ENCODE measurements at regions not wholly inside any gene's neighbourhood (a gene's known extent, or its start where the extent isn't known, plus 50 kb on each side); places are given as distances from the start of the nearest gene placed in this dataset.

DNA sequence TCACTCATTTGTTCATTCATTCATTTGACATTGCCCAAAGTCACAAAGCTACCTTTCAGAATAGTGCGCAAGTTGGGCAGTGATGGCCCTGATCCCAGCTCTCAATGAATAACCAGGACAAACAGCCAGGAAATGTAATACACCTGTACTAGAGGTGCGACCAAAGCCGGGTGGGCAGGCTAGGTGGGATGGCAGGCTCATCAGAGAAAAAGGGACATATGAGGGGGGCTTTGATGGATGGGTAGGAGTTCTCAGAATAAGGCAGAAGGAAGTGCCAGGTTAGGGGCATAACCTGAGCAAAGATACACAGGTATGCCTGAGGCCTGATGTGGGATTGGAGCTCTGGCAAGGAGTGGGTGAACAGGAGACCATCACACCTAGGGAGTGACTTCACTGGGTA is 53.4 kb upstream of the SMAD6 start (continued):
- TF ChIP-seq POLR2AphosphoS5 (IDR thresholded peaks at IDR 0.05; ENCODE audit: low read depth, low read length), result no peak
- TF ChIP-seq CBX8 (IDR thresholded peaks at IDR 0.05; ENCODE audit: borderline replicate concordance, low read depth, low read length), result no peak
- TF ChIP-seq, protein P1, sequence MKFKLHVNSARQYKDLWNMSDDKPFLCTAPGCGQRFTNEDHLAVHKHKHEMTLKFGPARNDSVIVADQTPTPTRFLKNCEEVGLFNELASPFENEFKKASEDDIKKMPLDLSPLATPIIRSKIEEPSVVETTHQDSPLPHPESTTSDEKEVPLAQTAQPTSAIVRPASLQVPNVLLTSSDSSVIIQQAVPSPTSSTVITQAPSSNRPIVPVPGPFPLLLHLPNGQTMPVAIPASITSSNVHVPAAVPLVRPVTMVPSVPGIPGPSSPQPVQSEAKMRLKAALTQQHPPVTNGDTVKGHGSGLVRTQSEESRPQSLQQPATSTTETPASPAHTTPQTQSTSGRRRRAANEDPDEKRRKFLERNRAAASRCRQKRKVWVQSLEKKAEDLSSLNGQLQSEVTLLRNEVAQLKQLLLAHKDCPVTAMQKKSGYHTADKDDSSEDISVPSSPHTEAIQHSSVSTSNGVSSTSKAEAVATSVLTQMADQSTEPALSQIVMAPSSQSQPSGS (IDR thresholded peaks at IDR 0.05; ENCODE audit: low read length), result no peak
- no peak for TF ChIP-seq CTBP2 (IDR thresholded peaks at IDR 0.05; ENCODE audit: borderline replicate concordance, insufficient read depth, insufficient read length, low read length)
